ENCODE measurements at regions not wholly inside any gene's neighbourhood (a gene's known extent, or its start where the extent isn't known, plus 50 kb on each side); places are given as distances from the start of the nearest gene placed in this dataset.

DNA sequence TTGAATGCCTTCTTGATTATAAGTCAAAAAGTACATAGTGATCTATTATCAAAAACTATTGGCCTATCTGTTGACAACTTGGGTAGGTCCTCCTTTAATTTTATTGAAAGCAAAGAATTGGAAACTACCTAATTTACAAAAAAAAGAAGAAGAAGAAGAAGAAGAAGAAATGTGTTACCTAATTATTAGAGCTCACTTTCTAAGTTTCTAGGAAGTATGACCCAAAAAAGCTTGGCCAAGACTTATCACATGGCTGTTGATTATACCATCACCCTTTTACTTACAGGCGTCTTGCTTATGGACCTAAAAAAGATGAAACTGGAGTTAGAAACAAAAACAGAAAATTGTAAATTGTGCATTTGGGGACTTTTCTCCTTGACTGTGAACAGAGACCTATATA, 81.8 kb upstream of the PIK3CG start:
- Histone ChIP-seq H3K4me3 (replicated peaks in 1 of 3; ENCODE audit: low read depth in 2 of 3, low read length in 3 of 3) (no peak overlapping the region), H3K9me3 (replicated peaks in 1 of 2; ENCODE audit: control insufficient read depth in 1 of 2, insufficient read depth in 1 of 2, low read length in 2 of 2) (no peaks in the 10 kb centered on the region), H3K4me1 (ENCODE audit: control insufficient read depth in 1 of 2, insufficient read depth in 2 of 2, low read length in 2 of 2) (no peaks in the 10 kb centered on the region), H2AFZ (ENCODE audit: insufficient read depth, low read depth, low read length, poor library complexity, severe bottlenecking) (no peak overlapping the region), H3K27ac (ENCODE audit: low read depth in 1 of 2, low read length in 2 of 2) (no peak overlapping the region), H3K9ac (ENCODE audit: insufficient read depth, low read length, poor library complexity, severe bottlenecking) (no peak overlapping the region), H4K20me1 (ENCODE audit: insufficient read depth, low read length) (no peaks in the 10 kb centered on the region), H3K79me2 (ENCODE audit: insufficient read depth, low read length) (no peaks in the 10 kb centered on the region), H3K27me3 (ENCODE audit: control insufficient read depth in 2 of 2, insufficient read depth in 2 of 2, low read length in 2 of 2) (no peaks in the 10 kb centered on the region), H3K4me2 (replicated peaks; ENCODE audit: extremely low read depth, low read length, poor library complexity, severe bottlenecking) (no peak overlapping the region), H3K36me3 (replicated peaks in 1 of 2; ENCODE audit: control insufficient read depth in 1 of 2, insufficient read depth in 2 of 2, low read length in 2 of 2) (no peaks in the 10 kb centered on the region)
- peaks cover 4% of the 10 kb centered on the region for H3K4me1 Mint-ChIP-seq
- no peak for DNase-seq
- peaks cover 0 to 3% (median 0%) of the 10 kb centered on the region in 3 donors for H3K27me3 Mint-ChIP-seq (ENCODE audit: low read depth in 3 of 3)
- TF ChIP-seq, protein P1, sequence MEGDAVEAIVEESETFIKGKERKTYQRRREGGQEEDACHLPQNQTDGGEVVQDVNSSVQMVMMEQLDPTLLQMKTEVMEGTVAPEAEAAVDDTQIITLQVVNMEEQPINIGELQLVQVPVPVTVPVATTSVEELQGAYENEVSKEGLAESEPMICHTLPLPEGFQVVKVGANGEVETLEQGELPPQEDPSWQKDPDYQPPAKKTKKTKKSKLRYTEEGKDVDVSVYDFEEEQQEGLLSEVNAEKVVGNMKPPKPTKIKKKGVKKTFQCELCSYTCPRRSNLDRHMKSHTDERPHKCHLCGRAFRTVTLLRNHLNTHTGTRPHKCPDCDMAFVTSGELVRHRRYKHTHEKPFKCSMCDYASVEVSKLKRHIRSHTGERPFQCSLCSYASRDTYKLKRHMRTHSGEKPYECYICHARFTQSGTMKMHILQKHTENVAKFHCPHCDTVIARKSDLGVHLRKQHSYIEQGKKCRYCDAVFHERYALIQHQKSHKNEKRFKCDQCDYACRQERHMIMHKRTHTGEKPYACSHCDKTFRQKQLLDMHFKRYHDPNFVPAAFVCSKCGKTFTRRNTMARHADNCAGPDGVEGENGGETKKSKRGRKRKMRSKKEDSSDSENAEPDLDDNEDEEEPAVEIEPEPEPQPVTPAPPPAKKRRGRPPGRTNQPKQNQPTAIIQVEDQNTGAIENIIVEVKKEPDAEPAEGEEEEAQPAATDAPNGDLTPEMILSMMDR (IDR thresholded peaks at IDR 0.05), result no peak
- no peaks in the 10 kb centered on the region for H3K9me3 Mint-ChIP-seq
- WGBS (ENCODE audit: insufficient coverage), result no CpG with 5 or more reads among the region's 1 CpG
- H3K36me3 Mint-ChIP-seq, result no peaks in the 10 kb centered on the region
- intact Hi-C loops (cut with micrococcal nuclease), result no loop called here
- H3K27ac Mint-ChIP-seq, result no peak overlapping the region
- no peak overlapping the region for H3K4me3 Mint-ChIP-seq

DNA sequence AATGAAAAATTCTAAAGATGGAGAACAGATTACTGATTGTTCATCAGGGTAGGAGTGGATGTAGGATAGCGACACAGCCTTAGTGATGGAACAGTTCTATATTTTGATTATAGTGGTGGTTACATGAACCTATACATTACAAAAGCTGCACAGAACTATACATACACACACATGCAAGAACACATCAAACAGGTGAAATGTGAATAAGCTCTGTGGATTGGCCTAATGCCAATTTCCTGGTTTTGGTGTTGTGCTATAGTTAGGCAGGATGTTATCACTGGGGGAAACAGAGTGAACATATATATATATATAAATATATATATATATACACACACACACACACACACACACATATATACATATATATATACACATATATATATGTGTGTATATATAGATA, 76.4 kb upstream of the PIK3CG start:
- Histone ChIP-seq H2AFZ (ENCODE audit: insufficient read depth, low read depth, low read length, poor library complexity, severe bottlenecking) (no peak overlapping the region), H3K4me3 (replicated peaks in 1 of 3; ENCODE audit: low read depth in 2 of 3, low read length in 3 of 3) (no peak overlapping the region), H3K9me3 (replicated peaks in 1 of 2; ENCODE audit: control insufficient read depth in 1 of 2, insufficient read depth in 1 of 2, low read length in 2 of 2) (no peaks in the 10 kb centered on the region), H3K36me3 (replicated peaks in 1 of 2; ENCODE audit: control insufficient read depth in 1 of 2, insufficient read depth in 2 of 2, low read length in 2 of 2) (no peaks in the 10 kb centered on the region), H3K4me2 (replicated peaks; ENCODE audit: extremely low read depth, low read length, poor library complexity, severe bottlenecking) (no peak overlapping the region), H3K4me1 (ENCODE audit: control insufficient read depth in 1 of 2, insufficient read depth in 2 of 2, low read length in 2 of 2) (no peaks in the 10 kb centered on the region), H3K79me2 (ENCODE audit: insufficient read depth, low read length) (no peaks in the 10 kb centered on the region), H3K27me3 (ENCODE audit: control insufficient read depth in 2 of 2, insufficient read depth in 2 of 2, low read length in 2 of 2) (no peaks in the 10 kb centered on the region), H3K27ac (ENCODE audit: low read depth in 1 of 2, low read length in 2 of 2) (no peak overlapping the region), H4K20me1 (ENCODE audit: insufficient read depth, low read length) (no peaks in the 10 kb centered on the region), H3K9ac (ENCODE audit: insufficient read depth, low read length, poor library complexity, severe bottlenecking) (no peak overlapping the region)
- no peaks in the 10 kb centered on the region for H3K36me3 Mint-ChIP-seq
- intact Hi-C loops (cut with micrococcal nuclease), result no loop called here
- peaks cover 1 to 5% (median 4%) of the 10 kb centered on the region in 3 donors for H3K27me3 Mint-ChIP-seq (ENCODE audit: low read depth in 3 of 3)
- TF ChIP-seq, protein P1 (IDR thresholded peaks at IDR 0.05), result no peak
- no CpG with 5 or more reads among the region's 1 CpG for WGBS (ENCODE audit: insufficient coverage)
- peaks cover 0 to 4% (median 1%) of the 10 kb centered on the region in 7 donors for H3K9me3 Mint-ChIP-seq
- H3K4me1 Mint-ChIP-seq, result no peaks in the 10 kb centered on the region
- no peak overlapping the region for H3K27ac Mint-ChIP-seq
- DNase-seq, result no peak
- no peak overlapping the region for H3K4me3 Mint-ChIP-seq
